ENCODE measurements at regions not wholly inside any gene's neighbourhood (a gene's known extent, or its start where the extent isn't known, plus 50 kb on each side); places are given as distances from the start of the nearest gene placed in this dataset.

- TF ChIP-seq CTCF (IDR thresholded peaks at IDR 0.05) (peak in 2 of 6 experiments; percentile 41 to 62), POLR2A (IDR thresholded peaks at IDR 0.05) (no peak)
Observed at GRCh38 chrX:131729295-131729694, 185.4 kb downstream of the OR13H1 start.
